CD14-positive monocyte (primary cell): ENCODE measurements at regions not wholly inside any gene's neighbourhood (a gene's known extent, or its start where the extent isn't known, plus 50 kb on each side); places are given as distances from the start of the nearest gene placed in this dataset.

ENCODE experiments used
- DNase-seq, 3 donors: peaks; one replicate each; pipeline ENCODE4 v3.0.0-alpha.2; 2011 to 2022
- H2AFZ ChIP-seq: 2 replicates; pipeline ENCODE4 v1.6.0; 2012; ENCODE audit warnings: mild to moderate bottlenecking, low read depth, low read length, inconsistent platforms; ENCODE audit not compliant: insufficient read depth, poor library complexity, severe bottlenecking
- H3K27ac ChIP-seq, 2 donors: 1 replicate in 1 of 2; 2 replicates in 1 of 2; pipeline ENCODE4 v1.5.1; 2012 to 2013; ENCODE audit warnings: low read length in 2 of 2, control low read depth in 1 of 2, inconsistent platforms in 1 of 2, low read depth in 1 of 2, mild to moderate bottlenecking in 1 of 2
- H3K27me3 ChIP-seq, 2 donors: one replicate each; pipeline versions ENCODE4 v1.6.0 to v1.6.1; 2011 to 2013; ENCODE audit warnings: low read length in 2 of 2; ENCODE audit not compliant: control insufficient read depth in 2 of 2, insufficient read depth in 2 of 2
- H3K36me3 ChIP-seq, 2 donors: replicated peaks in 1 of 2; 1 replicate in 1 of 2; 2 replicates in 1 of 2; pipeline versions ENCODE4 v1.5.1 to v1.6.1; 2012 to 2013; ENCODE audit warnings: low read length in 2 of 2, control low read depth in 1 of 2, inconsistent platforms in 1 of 2, mild to moderate bottlenecking in 1 of 2; ENCODE audit not compliant: insufficient read depth in 2 of 2, control insufficient read depth in 1 of 2
- H3K4me1 ChIP-seq, 2 donors: 1 replicate in 1 of 2; 2 replicates in 1 of 2; pipeline versions ENCODE4 v1.5.1 to v1.6.1; 2012 to 2013; ENCODE audit warnings: low read length in 2 of 2, control low read depth in 1 of 2, inconsistent platforms in 1 of 2, mild to moderate bottlenecking in 1 of 2, moderate library complexity in 1 of 2; ENCODE audit not compliant: insufficient read depth in 2 of 2, control insufficient read depth in 1 of 2
- H3K4me2 ChIP-seq: replicated peaks from 2 replicates; pipeline ENCODE3; 2012; ENCODE audit warnings: low read length, moderate library complexity, mild to moderate bottlenecking; ENCODE audit not compliant: poor library complexity, severe bottlenecking; ENCODE audit errors: extremely low read depth
- H3K4me3 ChIP-seq, 3 experiments: fragments of 200-600 bp in 1 of 3; sonication (generic) in 1 of 3; replicated peaks in 1 of 3; 1 replicate in 2 of 3; 2 replicates in 1 of 3; pipeline ENCODE4 v1.5.1; 2011 to 2013; ENCODE audit warnings: low read length in 3 of 3, mild to moderate bottlenecking in 3 of 3, control low read depth in 2 of 3, low read depth in 2 of 3, inconsistent platforms in 1 of 3, moderate library complexity in 1 of 3
- H3K79me2 ChIP-seq: 2 replicates; pipeline ENCODE4 v1.6.0; 2012; ENCODE audit warnings: mild to moderate bottlenecking, control low read depth, inconsistent platforms, low read length, moderate library complexity; ENCODE audit not compliant: insufficient read depth
- H3K9ac ChIP-seq: 2 replicates; pipeline ENCODE4 v1.6.0; 2017; ENCODE audit warnings: low read length, mild to moderate bottlenecking; ENCODE audit not compliant: insufficient read depth, poor library complexity, severe bottlenecking
- H3K9me3 ChIP-seq, 2 donors: replicated peaks in 1 of 2; 1 replicate in 1 of 2; 2 replicates in 1 of 2; pipeline versions ENCODE4 v1.5.1 to v1.6.1; 2012 to 2013; ENCODE audit warnings: low read length in 2 of 2, control low read depth in 1 of 2; ENCODE audit not compliant: control insufficient read depth in 1 of 2, insufficient read depth in 1 of 2
- H4K20me1 ChIP-seq: 2 replicates; pipeline ENCODE4 v1.6.0; 2012; ENCODE audit warnings: mild to moderate bottlenecking, low read length, control low read depth, moderate library complexity; ENCODE audit not compliant: insufficient read depth
- H3K27ac Mint-ChIP-seq, 7 donors: one replicate each; pipeline ENCODE4 v1.8.0; 2020; ENCODE audit warnings: mild to moderate bottlenecking in 7 of 7, mixed read lengths in 7 of 7, moderate library complexity in 6 of 7, inconsistent platforms in 2 of 7
- H3K27me3 Mint-ChIP-seq, 3 donors: one replicate each; pipeline ENCODE4 v1.8.0; 2021 to 2022; ENCODE audit warnings: low read depth in 3 of 3, mild to moderate bottlenecking in 3 of 3, mixed read lengths in 3 of 3, moderate library complexity in 3 of 3, inconsistent platforms in 1 of 3
- H3K36me3 Mint-ChIP-seq, 2 donors: one replicate each; pipeline ENCODE4 v1.8.0; 2020; ENCODE audit warnings: mixed read lengths in 2 of 2, inconsistent platforms in 1 of 2, mild to moderate bottlenecking in 1 of 2
- H3K4me1 Mint-ChIP-seq: one replicate; pipeline ENCODE4 v1.8.0; 2020; ENCODE audit warnings: mild to moderate bottlenecking, mixed read lengths
- H3K4me3 Mint-ChIP-seq, 2 donors: one replicate each; pipeline ENCODE4 v1.8.0; 2020; ENCODE audit warnings: mild to moderate bottlenecking in 2 of 2, mixed read lengths in 2 of 2, moderate library complexity in 1 of 2
- H3K9me3 Mint-ChIP-seq, 7 donors: one replicate each; pipeline ENCODE4 v1.8.0; 2020 to 2022; ENCODE audit warnings: mixed read lengths in 7 of 7, mild to moderate bottlenecking in 6 of 7, moderate library complexity in 6 of 7, inconsistent platforms in 2 of 7
- WGBS: methylation state at CpG from one replicate; pipeline ENCODE4 v1.1.5; 2013; ENCODE audit warnings: missing lambda C conversion rate; ENCODE audit not compliant: insufficient coverage; 5-methylcytosine and 5-hydroxymethylcytosine counted together
- intact Hi-C, 2 donors: fragments of 100-400 bp; cut with micrococcal nuclease; formaldehyde crosslinking; loops; one replicate each; pipeline versions ENCODE4 v1.15.0 to v1.15.1; 2023
- TF ChIP-seq, protein P1 (sequence below): fragments of 200-600 bp; IDR thresholded peaks from one replicate; pipeline ENCODE4 v1.8.0; 2022; ENCODE audit warnings: antibody characterized with exemption, mild to moderate bottlenecking

- H3K36me3 Mint-ChIP-seq: no peaks in the 10 kb centered on the region
- no peaks in the 10 kb centered on the region for H3K4me1 Mint-ChIP-seq
- no peak overlapping the region for H3K27ac Mint-ChIP-seq
- peaks cover 0 to 7% of the 10 kb centered on the region in 2 donors for H3K27me3 ChIP-seq
- no peaks in the 10 kb centered on the region for H3K79me2 ChIP-seq
- no peak overlapping the region for H3K4me3 Mint-ChIP-seq
- no peak overlapping the region for H3K4me2 ChIP-seq
- H3K4me1 ChIP-seq: no peaks in the 10 kb centered on the region
- no peaks in the 10 kb centered on the region for H4K20me1 ChIP-seq
- peaks cover 11 to 14% (median 13%) of the 10 kb centered on the region in 3 donors for H3K27me3 Mint-ChIP-seq
- no peak overlapping the region for H3K27ac ChIP-seq
- H3K4me3 ChIP-seq: no peak overlapping the region
- TF ChIP-seq, protein P1, sequence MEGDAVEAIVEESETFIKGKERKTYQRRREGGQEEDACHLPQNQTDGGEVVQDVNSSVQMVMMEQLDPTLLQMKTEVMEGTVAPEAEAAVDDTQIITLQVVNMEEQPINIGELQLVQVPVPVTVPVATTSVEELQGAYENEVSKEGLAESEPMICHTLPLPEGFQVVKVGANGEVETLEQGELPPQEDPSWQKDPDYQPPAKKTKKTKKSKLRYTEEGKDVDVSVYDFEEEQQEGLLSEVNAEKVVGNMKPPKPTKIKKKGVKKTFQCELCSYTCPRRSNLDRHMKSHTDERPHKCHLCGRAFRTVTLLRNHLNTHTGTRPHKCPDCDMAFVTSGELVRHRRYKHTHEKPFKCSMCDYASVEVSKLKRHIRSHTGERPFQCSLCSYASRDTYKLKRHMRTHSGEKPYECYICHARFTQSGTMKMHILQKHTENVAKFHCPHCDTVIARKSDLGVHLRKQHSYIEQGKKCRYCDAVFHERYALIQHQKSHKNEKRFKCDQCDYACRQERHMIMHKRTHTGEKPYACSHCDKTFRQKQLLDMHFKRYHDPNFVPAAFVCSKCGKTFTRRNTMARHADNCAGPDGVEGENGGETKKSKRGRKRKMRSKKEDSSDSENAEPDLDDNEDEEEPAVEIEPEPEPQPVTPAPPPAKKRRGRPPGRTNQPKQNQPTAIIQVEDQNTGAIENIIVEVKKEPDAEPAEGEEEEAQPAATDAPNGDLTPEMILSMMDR: no peak
- WGBS: 100% methylated on average over 2 of the region's 3 CpGs
- H3K36me3 ChIP-seq: no peaks in the 10 kb centered on the region
- H3K9me3 ChIP-seq: no peaks in the 10 kb centered on the region
- intact Hi-C loops: no loop called here
- no peak overlapping the region for H3K9ac ChIP-seq
- H2AFZ ChIP-seq: no peak overlapping the region
- DNase-seq: no peak
- H3K9me3 Mint-ChIP-seq: peaks cover 0 to 9% (median 0%) of the 10 kb centered on the region in 7 donors
Measured at GRCh38 chr5:135089912-135090311, 55.9 kb upstream of the PITX1 start.

GRCh38 chr5:135088911-135089310 is 54.9 kb upstream of the PITX1 start:
- Histone ChIP-seq H3K4me3 (no peak overlapping the region), H3K9ac (no peak overlapping the region), H4K20me1 (no peaks in the 10 kb centered on the region), H3K4me1 (no peaks in the 10 kb centered on the region), H3K27me3 (peaks cover 0 to 7% of the 10 kb centered on the region in 2 donors), H3K4me2 (no peak overlapping the region), H3K79me2 (no peaks in the 10 kb centered on the region), H3K9me3 (no peaks in the 10 kb centered on the region), H3K36me3 (no peaks in the 10 kb centered on the region), H3K27ac (no peak overlapping the region), H2AFZ (no peak overlapping the region)
- DNase-seq: no peak
- WGBS: no CpG with 5 or more reads among the region's 2 CpGs
- Mint-ChIP-seq H3K27me3 (peaks cover 7 to 12% (median 11%) of the 10 kb centered on the region in 3 donors), H3K36me3 (no peaks in the 10 kb centered on the region), H3K27ac (no peak overlapping the region), H3K4me3 (no peak overlapping the region), H3K9me3 (peaks cover 0 to 9% (median 0%) of the 10 kb centered on the region in 7 donors), H3K4me1 (no peaks in the 10 kb centered on the region)
- intact Hi-C loops: no loop called here
- TF ChIP-seq, protein P1: no peak
